ENCODE measurements at regions not wholly inside any gene's neighbourhood (a gene's known extent, or its start where the extent isn't known, plus 50 kb on each side); places are given as distances from the start of the nearest gene placed in this dataset.
"Not testable (repeated sequence)": the region's sequence is repeated elsewhere in the genome, so short reads cannot be mapped to it uniquely, and the experiment has no call there.

- Histone ChIP-seq H3K4me3 (no peak overlapping the region), H3K27ac (no peak overlapping the region), H3K27me3 (no peaks in the 10 kb centered on the region), H3K4me1 (no peaks in the 10 kb centered on the region), H3K36me3 (no peaks in the 10 kb centered on the region), H3K9me3 (no peaks in the 10 kb centered on the region)
- no peak for TF ChIP-seq POLR2A (IDR thresholded peaks at IDR 0.05)
- TF ChIP-seq CTCF (IDR thresholded peaks at IDR 0.05): no peak
- no peak for DNase-seq
- intact Hi-C loops (cut with DNase I): no loop called here
Observed at GRCh38 chr7:136424058-136424457, 444.4 kb upstream of the CHRM2 start.

GRCh38 chr7:136419740-136420139 is 442.6 kb upstream of the MTPN start:
- H3K9me3 ChIP-seq; H3K36me3 ChIP-seq; intact Hi-C loops (cut with DNase I); DNase-seq; H3K4me3 ChIP-seq; H3K27me3 ChIP-seq; H3K27ac ChIP-seq; H3K4me1 ChIP-seq: not testable (repeated sequence)
- 82 to 88% methylated on average over 2 to 3 of the region's 21 CpGs for WGBS, 2 donors

GRCh38 chr7:136412952-136413351 is 435.8 kb upstream of the MTPN start:
- no peaks in the 10 kb centered on the region for H3K9me3 ChIP-seq
- no peaks in the 10 kb centered on the region for H3K27me3 ChIP-seq
- 81 to 85% methylated on average over 3 of the region's 3 CpGs for WGBS, 2 donors
- DNase-seq: no peak
- no peak overlapping the region for H3K4me3 ChIP-seq
- H3K4me1 ChIP-seq: no peaks in the 10 kb centered on the region
- TF ChIP-seq CTCF (IDR thresholded peaks at IDR 0.05): no peak
- TF ChIP-seq POLR2A (IDR thresholded peaks at IDR 0.05): no peak
- H3K36me3 ChIP-seq: no peaks in the 10 kb centered on the region
- no peak overlapping the region for H3K27ac ChIP-seq
- intact Hi-C loops (cut with DNase I): no loop called here

GRCh38 chr7:136405931-136406777 is 429.0 kb upstream of the MTPN start:
- no peak overlapping the region for H3K4me3 ChIP-seq
- H3K36me3 ChIP-seq: no peaks in the 10 kb centered on the region
- DNase-seq: no peak
- H3K27me3 ChIP-seq: no peaks in the 10 kb centered on the region
- peaks cover 0 to 6% (median 0%) of the 10 kb centered on the region in 3 donors for H3K4me1 ChIP-seq
- TF ChIP-seq CTCF (IDR thresholded peaks at IDR 0.05): peak; percentile 41 to 72 (median 58)
- TF ChIP-seq POLR2A (IDR thresholded peaks at IDR 0.05): no peak
- WGBS, 2 donors: 25 to 31% methylated on average over 16 to 17 of the region's 17 CpGs
- no peaks in the 10 kb centered on the region for H3K9me3 ChIP-seq
- intact Hi-C loops (cut with DNase I): no loop called here
- H3K27ac ChIP-seq: no peak overlapping the region

- H3K36me3 ChIP-seq: no peaks in the 10 kb centered on the region
- no peaks in the 10 kb centered on the region for H3K9me3 ChIP-seq
- TF ChIP-seq CTCF (IDR thresholded peaks at IDR 0.05) (no peak), POLR2A (IDR thresholded peaks at IDR 0.05) (no peak)
- DNase-seq: no peak
- no peak overlapping the region for H3K4me3 ChIP-seq
- WGBS, 2 donors: 86 to 89% methylated on average over 4 of the region's 4 CpGs
- no peak overlapping the region for H3K27ac ChIP-seq
- intact Hi-C loops (cut with DNase I): no loop called here
- no peaks in the 10 kb centered on the region for H3K27me3 ChIP-seq
- peaks cover 0 to 6% (median 0%) of the 10 kb centered on the region in 3 donors for H3K4me1 ChIP-seq
Observed at GRCh38 chr7:136403591-136403990, 426.4 kb upstream of the MTPN start.

Measured in esophagus squamous epithelium (tissue), 5 donors.